ENCODE measurements at regions not wholly inside any gene's neighbourhood (a gene's known extent, or its start where the extent isn't known, plus 50 kb on each side); places are given as distances from the start of the nearest gene placed in this dataset.

- Histone ChIP-seq H2BK5ac (ENCODE audit: low read depth, low read length) (peak overlapping the region; percentile 100; the same call in 1 of the 2 replicates), H2BK12ac (ENCODE audit: low read depth, low read length) (peak overlapping the region; percentile 63; the same call in 1 of the 2 replicates), H4K8ac (ENCODE audit: extremely low read depth, insufficient read depth, low read length) (0 out of 2 replicates have a peak overlapping the region, but pooled peaks have one; percentile 54), H3K79me2 (ENCODE audit: control insufficient read depth in 1 of 2, insufficient read depth in 2 of 2, low read length in 2 of 2) (no peaks in the 10 kb centered on the region), H4K91ac (replicated peaks; ENCODE audit: insufficient read length, low read length) (peak overlapping the region; percentile 100), H3K56ac (replicated peaks; ENCODE audit: insufficient read length, low read depth, low read length) (no peak overlapping the region), H3K27ac (ENCODE audit: low read depth, low read length) (peak overlapping the region; percentile 75; the same call in 1 of the 2 replicates), H3K4me3 (ENCODE audit: extremely low read depth in 1 of 4, insufficient read depth in 2 of 4, low read depth in 3 of 4, low read length in 4 of 4) (no peak overlapping the region; a peak in 1 of 8 replicates), H2BK15ac (ENCODE audit: low read length) (no peak overlapping the region), H3K18ac (ENCODE audit: extremely low read depth, low read length) (peak overlapping the region; percentile 88), H3K14ac (ENCODE audit: insufficient read length) (no peak overlapping the region), H2AFZ (ENCODE audit: low read length) (no peak overlapping the region; the same call in 1 of the 2 replicates), H2BK120ac (replicated peaks; ENCODE audit: low read depth, low read length) (peak overlapping the region; percentile 78), H3K27me3 (replicated peaks in 1 of 4; ENCODE audit: control insufficient read depth in 3 of 4, extremely low read depth in 1 of 4, insufficient read depth in 3 of 4, low read length in 3 of 4) (no peaks in the 10 kb centered on the region), H3K9me3 (ENCODE audit: insufficient read depth in 2 of 2, low read depth in 1 of 2, low read length in 1 of 2) (no peaks in the 10 kb centered on the region), H2AK5ac (ENCODE audit: low read depth, low read length) (no peak overlapping the region), H4K5ac (ENCODE audit: insufficient read length, low read depth, low read length) (peak overlapping the region; percentile 42), H2BK20ac (ENCODE audit: low read length) (peak overlapping the region; percentile 100), H3K4me1 (replicated peaks in 1 of 4; ENCODE audit: control insufficient read depth in 3 of 4, insufficient read depth in 4 of 4, low read length in 3 of 4) (peaks cover 12 to 18% (median 15%) of the 10 kb centered on the region in 4 experiments), H3K36me3 (ENCODE audit: control insufficient read depth in 2 of 4, insufficient read depth in 4 of 4, low read length in 3 of 4) (no peaks in the 10 kb centered on the region), H3K23ac (ENCODE audit: insufficient read length) (no peak overlapping the region), H3K79me1 (ENCODE audit: low read depth, low read length) (no peaks in the 10 kb centered on the region), H3K4me2 (ENCODE audit: insufficient read depth in 1 of 2, low read depth in 2 of 2, low read length in 2 of 2) (peak overlapping the region in 1 of 2 experiments; percentile 26; a peak in 1 of 4 replicates), H3K9ac (replicated peaks in 1 of 4; ENCODE audit: extremely low read depth in 1 of 4, low read depth in 3 of 4, low read length in 3 of 4) (no peak overlapping the region), H3K23me2 (ENCODE audit: low read depth, low read length) (no peaks in the 10 kb centered on the region), H3K4ac (replicated peaks; ENCODE audit: insufficient read length, low read depth, low read length) (peak overlapping the region; percentile 88), H4K20me1 (replicated peaks in 1 of 2; ENCODE audit: control insufficient read depth in 1 of 2, insufficient read depth in 2 of 2, low read length in 2 of 2) (no peaks in the 10 kb centered on the region)
- ChIA-PET CTCF (ENCODE audit: partially characterized antibody) (interaction anchor here (0.6 to 4.0 kb wide), 31 partner anchors 9 to 381 kb away, joined by 3 to 46 read pairs (median 3); no protein-coding TSS in a partner anchor), POLR2A (ENCODE audit: partially characterized antibody) (interaction anchor here (0.6 to 1.7 kb wide), 6 partner anchors 25 to 496 kb away, joined by 3 to 8 read pairs (median 4); partner anchors contain the start of gene ERRFI1)
- FAIRE-seq = no peak
- no peak for DNase-seq (ENCODE audit: low read depth in 1 of 2, low spot score in 2 of 2)
- WGBS, 2 experiments (ENCODE audit: extremely low coverage in 1 of 2, insufficient coverage in 1 of 2, insufficient read length in 1 of 2, insufficient replicate concordance in 2 of 2, low coverage in 1 of 2, low lambda C conversion rate in 2 of 2, missing lambda C conversion rate in 1 of 2) = 72% methylated on average over 14 of the region's 14 CpGs; no CpG with 5 or more reads in 1 of the 2 experiments
- TF ChIP-seq TEAD4 (IDR thresholded peaks at IDR 0.05; ENCODE audit: low read depth, low read length) (no peak), FOSL1 (IDR thresholded peaks at IDR 0.05; ENCODE audit: insufficient read depth, low read depth, low read length) (no peak), ASH2L (IDR thresholded peaks at IDR 0.05; ENCODE audit: low read length) (no peak), TCF12 (IDR thresholded peaks at IDR 0.05; ENCODE audit: low read depth, low read length) (no peak), RNF2 (IDR thresholded peaks at IDR 0.05; ENCODE audit: borderline replicate concordance, low read depth, low read length, missing control alignments, poor library complexity, severe bottlenecking) (no peak), KDM1A (IDR thresholded peaks at IDR 0.05; ENCODE audit: borderline replicate concordance, low read length) (peak; percentile 55; the same call in 1 of the 2 replicates), EZH2 (IDR thresholded peaks at IDR 0.05; ENCODE audit: low read depth, low read length, severe bottlenecking) (no peak), JUND (IDR thresholded peaks at IDR 0.05; ENCODE audit: low read length) (no peak), BRCA1 (IDR thresholded peaks at IDR 0.05; ENCODE audit: low read depth, low read length) (0 out of 2 replicates have a peak, but pooled peaks have one; percentile 27), NANOG (IDR thresholded peaks at IDR 0.05; ENCODE audit: insufficient read depth, low read depth, low read length, poor library complexity, severe bottlenecking) (no peak), POLR2AphosphoS5 (IDR thresholded peaks at IDR 0.05; ENCODE audit: low read depth, low read length) (no peak)
Measured at GRCh38 chr1:8165595-8166360, 139.7 kb upstream of the ERRFI1 start.

Data from H1 (cell line).